GM23338 (cell line): ENCODE measurements at regions not wholly inside any gene's neighbourhood (a gene's known extent, or its start where the extent isn't known, plus 50 kb on each side); places are given as distances from the start of the nearest gene placed in this dataset.

ENCODE experiments used
- ATAC-seq: fragments of 200-7000 bp; cut with Tn5 transposase; 3 replicates; pipeline ENCODE4 v1.9.1; 2020
- DNase-seq: peaks from one replicate; pipeline ENCODE4 v3.0.0-alpha.2; 2015; ENCODE audit warnings: low spot score
- H2AFZ ChIP-seq: fragments of 200-600 bp; sonication (generic); 2 replicates; pipeline ENCODE4 v1.8.0; 2016; ENCODE audit warnings: antibody characterized with exemption, mild to moderate bottlenecking, moderate library complexity
- H3F3A ChIP-seq: fragments of 200-600 bp; sonication (generic); replicated peaks from 2 replicates; pipeline ENCODE4 v1.8.0; 2017; ENCODE audit warnings: antibody characterized with exemption, mixed run types, low read depth
- H3K27ac ChIP-seq: fragments of 200-600 bp; sonication (generic); 2 replicates; pipeline ENCODE4 v1.6.1; 2016; ENCODE audit warnings: low read depth
- H3K27me3 ChIP-seq: fragments of 200-600 bp; sonication (generic); 2 replicates; pipeline ENCODE4 v1.8.0; 2016; ENCODE audit warnings: mild to moderate bottlenecking, mixed run types, moderate library complexity; ENCODE audit not compliant: insufficient read depth
- H3K36me3 ChIP-seq: fragments of 200-600 bp; sonication (generic); 2 replicates; pipeline ENCODE4 v1.8.0; 2016; ENCODE audit warnings: mild to moderate bottlenecking; ENCODE audit not compliant: insufficient read depth
- H3K4me1 ChIP-seq: fragments of 200-600 bp; sonication (generic); 2 replicates; pipeline ENCODE4 v1.8.0; 2016; ENCODE audit warnings: mild to moderate bottlenecking, moderate library complexity; ENCODE audit not compliant: insufficient read depth
- H3K4me2 ChIP-seq: fragments of 200-600 bp; sonication (generic); 2 replicates; pipeline ENCODE4 v1.7.1; 2017; ENCODE audit warnings: mixed run types
- H3K4me3 ChIP-seq: fragments of 200-600 bp; sonication (generic); 2 replicates; pipeline ENCODE4 v1.6.1; 2016; ENCODE audit warnings: mixed run types
- H3K79me2 ChIP-seq: fragments of 200-600 bp; sonication (generic); replicated peaks from 2 replicates; pipeline ENCODE4 v1.8.0; 2017; ENCODE audit warnings: mild to moderate bottlenecking; ENCODE audit not compliant: insufficient read depth
- H3K9me2 ChIP-seq: fragments of 200-600 bp; sonication (generic); 2 replicates; pipeline ENCODE4 v1.8.0; 2017; ENCODE audit not compliant: insufficient read depth
- H4K20me1 ChIP-seq: fragments of 200-600 bp; sonication (generic); replicated peaks from 2 replicates; pipeline ENCODE4 v1.8.0; 2017; ENCODE audit warnings: mild to moderate bottlenecking; ENCODE audit not compliant: insufficient read depth
- H3K27ac Mint-ChIP-seq: 2 replicates; pipeline ENCODE4 v1.8.0; 2020; ENCODE audit warnings: inconsistent platforms, mild to moderate bottlenecking, moderate library complexity, mixed read lengths
- H3K27me3 Mint-ChIP-seq: 3 replicates; pipeline ENCODE4 v1.8.0; 2022; ENCODE audit warnings: low read depth, mild to moderate bottlenecking, moderate library complexity, mixed read lengths, inconsistent platforms; ENCODE audit not compliant: insufficient read depth, poor library complexity
- H3K36me3 Mint-ChIP-seq: 3 replicates; pipeline ENCODE4 v1.8.0; 2021; ENCODE audit warnings: low read depth, mild to moderate bottlenecking, inconsistent platforms, moderate library complexity, mixed read lengths
- H3K4me1 Mint-ChIP-seq: 3 replicates; pipeline ENCODE4 v1.8.0; 2020; ENCODE audit warnings: mild to moderate bottlenecking, inconsistent platforms, mixed read lengths
- H3K4me3 Mint-ChIP-seq: 3 replicates; pipeline ENCODE4 v1.8.0; 2021; ENCODE audit warnings: moderate library complexity, mild to moderate bottlenecking, inconsistent platforms, mixed read lengths
- H3K9me3 Mint-ChIP-seq: 3 replicates; pipeline ENCODE4 v1.8.0; 2020; ENCODE audit warnings: moderate library complexity, mild to moderate bottlenecking, inconsistent platforms, mixed read lengths
- CREB1 ChIP-seq: fragments of 250-450 bp; sonication (Bioruptor Pico); IDR thresholded peaks from 2 replicates; pipeline ENCODE4 v1.5.0; 2020; ENCODE audit warnings: low read depth, mild to moderate bottlenecking, moderate library complexity
- ETS1 ChIP-seq: IDR thresholded peaks from 2 replicates; pipeline ENCODE4 v1.6.1; 2016; ENCODE audit warnings: antibody characterized with exemption
- EZH2 ChIP-seq: fragments of 200-600 bp; sonication (generic); IDR thresholded peaks from one replicate; pipeline ENCODE4 v1.8.0; 2017; ENCODE audit warnings: antibody characterized with exemption, mild to moderate bottlenecking, low read depth; ENCODE audit not compliant: unreplicated experiment
- EZH2phosphoT487 ChIP-seq: fragments of 200-600 bp; sonication (generic); IDR thresholded peaks from one replicate; pipeline ENCODE4 v1.8.1; 2018; ENCODE audit warnings: antibody characterized with exemption; ENCODE audit not compliant: unreplicated experiment
- POLR2AphosphoS5 ChIP-seq: IDR thresholded peaks from 2 replicates; pipeline ENCODE4 v1.6.1; 2016; ENCODE audit warnings: antibody characterized with exemption, low read depth
- REST ChIP-seq: IDR thresholded peaks from one replicate; pipeline ENCODE4 v1.6.1; 2018; ENCODE audit warnings: antibody characterized with exemption; ENCODE audit not compliant: unreplicated experiment
- STAT1 ChIP-seq: IDR thresholded peaks from one replicate; pipeline ENCODE4 v1.6.1; 2016; ENCODE audit warnings: antibody characterized with exemption; ENCODE audit not compliant: unreplicated experiment
- ZNF114 ChIP-seq: fragments of 250-450 bp; sonication (Bioruptor Pico); IDR thresholded peaks from 2 replicates; pipeline ENCODE4 v1.5.0; 2020; ENCODE audit warnings: mild to moderate bottlenecking, moderate library complexity
- ZNF331 ChIP-seq: fragments of 250-450 bp; sonication (Bioruptor Pico); IDR thresholded peaks from 2 replicates; pipeline ENCODE4 v1.5.0; 2020; ENCODE audit warnings: low read depth, mild to moderate bottlenecking, moderate library complexity
- ZNF462 ChIP-seq: fragments of 250-450 bp; sonication (Bioruptor Pico); IDR thresholded peaks from 2 replicates; pipeline ENCODE4 v1.5.0; 2020; ENCODE audit warnings: mild to moderate bottlenecking, moderate library complexity

GRCh38 chr2:186068139-186068801, 329.7 kb downstream of the FSIP2 start (continued):
- TF ChIP-seq ZNF462 (CRISPR knock-in tag): no peak

GRCh38 chr2:186069676-186070075, 331.1 kb downstream of the FSIP2 start:
- Mint-ChIP-seq H3K27ac (no peak overlapping the region), H3K4me1 (no peaks in the 10 kb centered on the region), H3K9me3 (no peaks in the 10 kb centered on the region), H3K36me3 (no peaks in the 10 kb centered on the region), H3K27me3 (peaks cover 2% of the 10 kb centered on the region), H3K4me3 (no peak overlapping the region)
- ATAC-seq (no peak), DNase-seq (no peak)
- no peak overlapping the region for H3K4me3 ChIP-seq
- no peaks in the 10 kb centered on the region for H3K36me3 ChIP-seq
- H3K4me1 ChIP-seq: no peaks in the 10 kb centered on the region
- no peak overlapping the region for H3K4me2 ChIP-seq
- H3F3A ChIP-seq: no peaks in the 10 kb centered on the region
- H3K79me2 ChIP-seq: no peaks in the 10 kb centered on the region
- no peak overlapping the region for H2AFZ ChIP-seq
- H3K27ac ChIP-seq: no peak overlapping the region
- H3K9me2 ChIP-seq: no peaks in the 10 kb centered on the region; the same call in 1 of the 2 replicates
- H4K20me1 ChIP-seq: no peaks in the 10 kb centered on the region
- H3K27me3 ChIP-seq: no peaks in the 10 kb centered on the region
- no peak for TF ChIP-seq CREB1 (CRISPR knock-in tag)
- no peak for TF ChIP-seq EZH2phosphoT487
- TF ChIP-seq ZNF114: no peak
- TF ChIP-seq ZNF331 (CRISPR knock-in tag): no peak
- no peak for TF ChIP-seq ETS1
- no peak for TF ChIP-seq REST
- TF ChIP-seq STAT1: no peak
- no peak for TF ChIP-seq POLR2AphosphoS5
- TF ChIP-seq EZH2: no peak
